ENCODE measurements at regions not wholly inside any gene's neighbourhood (a gene's known extent, or its start where the extent isn't known, plus 50 kb on each side); places are given as distances from the start of the nearest gene placed in this dataset.

DNA sequence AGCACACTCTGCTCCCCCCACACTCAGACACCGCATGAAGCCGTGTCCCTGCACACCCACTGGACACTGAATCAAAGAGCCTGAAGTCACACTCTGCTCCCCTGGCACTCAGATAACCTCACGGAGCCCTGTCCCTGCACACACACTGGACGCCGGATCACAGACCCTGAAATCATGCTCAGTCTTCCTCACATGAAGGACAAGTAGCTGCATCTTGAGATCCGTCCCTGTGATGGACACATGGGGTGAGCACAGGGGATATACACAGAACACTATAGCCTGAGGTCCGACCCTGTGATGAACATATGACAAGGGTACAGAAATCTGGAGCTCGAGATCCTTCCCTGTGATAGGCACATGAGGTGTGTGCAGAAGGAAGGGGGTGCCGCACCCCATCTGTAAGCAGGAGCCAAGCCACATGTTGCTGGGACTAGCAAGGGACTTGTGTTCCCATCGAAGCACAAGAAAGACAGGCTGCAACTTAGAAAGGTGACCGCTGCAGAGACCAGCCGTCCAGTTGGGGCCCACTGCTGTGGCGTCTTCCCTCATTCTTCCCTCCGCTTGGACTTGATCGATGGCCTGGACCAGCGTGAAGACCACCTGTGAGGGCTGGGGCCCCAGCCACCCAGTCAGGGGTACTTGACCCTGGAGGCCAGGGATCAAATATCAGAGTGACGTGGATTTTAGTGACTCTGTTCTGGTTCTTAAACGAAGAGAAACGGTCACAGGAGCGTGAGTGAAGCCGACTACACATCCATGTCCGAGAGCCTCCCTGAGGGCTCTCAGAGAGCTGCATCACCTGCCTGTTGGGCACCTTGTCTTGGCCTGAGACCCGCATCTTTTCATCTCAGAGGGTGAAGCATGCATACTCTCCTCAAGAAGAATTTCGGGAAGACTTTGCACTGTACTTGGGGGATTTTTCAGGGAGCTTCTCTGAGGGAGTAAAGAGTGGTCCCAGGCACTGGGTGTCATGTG lies 391.7 kb upstream of the SALL3 start:
- no peak for DNase-seq

DNA sequence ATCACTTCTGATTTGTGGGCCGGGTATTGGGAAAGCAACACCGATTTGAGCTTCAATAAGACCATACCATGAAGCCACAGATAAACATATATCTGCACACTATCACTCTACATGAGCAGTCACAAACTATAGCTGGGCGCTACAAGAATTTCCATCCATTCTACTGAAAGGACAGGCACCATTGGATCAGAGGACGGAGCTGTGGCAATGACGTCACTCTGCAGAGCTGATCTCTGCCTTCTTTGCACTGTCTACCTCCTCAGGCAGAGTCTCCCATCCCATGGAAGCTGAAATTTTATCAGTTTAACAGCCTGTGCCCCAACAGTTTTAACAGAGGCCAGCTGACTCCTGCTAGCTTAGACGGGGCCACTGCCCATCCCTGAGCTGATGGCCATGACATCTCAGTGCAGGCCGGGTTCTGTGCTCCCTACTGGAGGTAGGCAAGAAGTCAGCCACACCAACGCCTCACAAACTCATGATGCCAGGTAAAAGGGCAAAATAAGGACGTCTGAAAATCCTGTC lies 389.6 kb upstream of the SALL3 start:
- no peak for DNase-seq

DNA sequence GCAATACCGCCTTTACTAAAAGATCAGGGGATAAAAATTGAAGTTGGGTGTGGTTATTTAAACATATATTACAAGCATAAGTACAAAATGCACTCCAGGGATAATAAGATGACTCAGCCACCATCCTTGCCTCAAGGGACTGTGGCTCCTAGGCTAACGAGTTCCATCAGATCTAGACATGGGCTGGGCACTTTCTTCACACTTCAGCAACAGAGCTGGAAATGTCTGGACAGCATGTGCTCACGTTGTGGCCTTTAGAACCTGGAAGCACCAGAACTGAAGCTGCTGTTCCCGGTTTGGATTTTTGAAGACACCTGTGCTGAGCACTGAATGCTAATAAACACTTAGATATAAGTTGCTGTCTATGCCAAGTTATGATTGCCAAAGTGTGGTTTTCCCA lies 384.2 kb upstream of the SALL3 start:
- no peak for DNase-seq

- no peak for DNase-seq
Observed at GRCh38 chr18:78595924-78596573, 383.6 kb upstream of the SALL3 start.

DNA sequence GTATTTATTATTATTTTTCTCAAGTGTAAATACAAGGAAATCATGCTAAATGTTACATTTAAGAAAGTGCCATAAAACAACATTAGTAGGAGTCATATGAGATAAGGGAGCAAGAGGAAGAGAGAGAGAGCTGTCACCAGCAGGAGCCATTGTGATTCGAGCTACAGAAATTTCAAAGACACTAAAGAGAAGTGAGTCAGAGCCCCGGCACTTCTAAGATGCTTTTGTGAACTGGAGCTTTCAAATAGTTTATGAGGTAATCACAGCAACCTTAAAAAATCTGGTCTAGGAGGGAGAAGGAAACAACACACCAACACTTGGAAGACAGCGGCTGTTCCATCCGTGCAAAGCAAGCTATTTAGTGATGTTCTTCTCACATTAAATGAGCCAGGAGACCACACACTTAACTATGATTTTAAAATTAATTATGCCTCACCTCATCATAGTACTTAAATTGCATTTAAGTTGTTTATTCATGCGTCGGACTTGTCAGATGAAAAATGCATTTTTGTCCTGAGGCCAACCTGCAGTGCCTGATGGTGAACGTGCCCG lies 382.7 kb upstream of the SALL3 start:
- DNase-seq: no peak

DNA sequence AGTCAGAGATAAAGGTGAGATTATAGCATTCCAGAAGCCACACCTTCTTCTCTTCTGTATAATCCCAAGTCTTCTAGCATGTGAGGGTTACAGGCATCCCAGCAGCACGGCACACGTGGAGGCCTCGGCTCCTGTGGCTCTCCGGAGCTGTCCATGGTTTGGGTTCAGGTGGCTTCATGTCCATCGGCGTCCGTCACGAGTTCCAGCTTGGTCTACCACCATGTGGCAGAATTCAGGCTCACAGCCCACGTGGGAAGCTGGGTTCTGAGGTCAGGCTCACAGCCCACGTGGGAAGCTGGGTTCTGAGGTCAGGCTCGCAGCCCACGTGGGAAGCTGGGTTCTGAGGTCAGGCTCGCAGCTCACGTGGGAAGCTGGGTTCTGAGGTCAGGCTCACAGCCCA lies 378.3 kb upstream of the SALL3 start:
- DNase-seq: no peak

DNA sequence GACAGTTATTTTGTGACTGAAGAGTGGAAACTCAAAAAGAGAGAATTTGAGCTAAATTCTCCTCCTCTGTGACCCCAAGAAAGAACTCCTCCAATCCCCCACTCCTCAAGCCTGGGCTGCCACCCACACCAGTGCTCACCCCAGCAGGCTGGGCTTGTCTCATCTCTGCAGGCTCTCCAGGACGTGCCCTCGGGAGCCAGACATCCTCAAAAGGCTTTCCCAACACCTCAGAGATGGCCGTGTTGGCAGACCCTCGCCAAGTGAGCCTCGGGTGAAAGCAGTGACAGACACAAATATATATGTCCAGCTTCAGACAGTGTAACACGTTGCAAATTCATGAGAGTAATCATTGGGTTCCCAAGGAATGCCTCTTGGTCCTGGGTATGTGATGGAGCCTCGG lies 377.7 kb upstream of the SALL3 start:
- no peak for DNase-seq

GRCh38 chr18:78602430-78602829 lies 377.2 kb upstream of the SALL3 start:
- no peak for DNase-seq

- DNase-seq: no peak
Observed at GRCh38 chr18:78603102-78603983, 376.3 kb upstream of the SALL3 start.

DNA sequence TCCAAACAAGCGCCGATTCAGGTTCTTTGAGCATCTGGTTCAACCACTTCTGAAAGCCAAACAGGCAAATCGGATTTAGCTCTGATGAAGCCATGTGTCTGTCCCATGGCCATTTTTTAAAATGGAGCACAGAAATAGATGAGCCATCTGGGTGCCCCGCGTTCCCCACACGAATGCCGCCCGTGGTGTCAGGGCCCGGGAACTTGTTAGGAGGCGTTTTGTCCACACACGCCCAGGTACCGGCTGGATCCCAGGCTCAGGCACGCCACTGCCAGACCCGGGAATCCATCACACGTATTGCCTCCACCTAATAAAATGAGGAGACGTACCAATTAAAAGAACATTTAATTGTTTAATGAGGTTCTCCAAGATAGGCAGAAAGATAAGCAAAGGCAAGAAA lies 374.4 kb upstream of the SALL3 start:
- DNase-seq: no peak

GRCh38 chr18:78607221-78607620 lies 372.4 kb upstream of the SALL3 start:
- no peak for DNase-seq

DNA sequence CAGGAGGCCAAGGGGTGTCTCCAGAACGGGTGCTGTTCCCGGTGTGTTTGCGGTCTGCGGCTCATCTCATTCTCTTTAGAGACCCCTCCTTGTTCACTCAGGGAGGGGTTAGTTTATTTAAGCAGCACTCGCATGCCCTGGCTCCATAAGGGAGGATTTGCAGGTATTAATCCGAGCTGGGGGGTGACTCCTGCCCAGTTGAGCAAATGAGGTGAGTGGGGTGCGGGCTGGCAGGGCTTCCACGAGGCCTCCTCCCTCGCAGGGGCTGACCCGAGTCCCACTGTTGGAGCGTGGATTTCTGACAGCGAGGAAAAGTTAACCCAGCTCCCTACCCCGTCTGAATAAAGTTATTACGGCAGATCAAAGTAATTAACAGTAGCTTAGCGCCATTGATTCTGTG lies 371.8 kb upstream of the SALL3 start:
- DNase-seq: no peak

- DNase-seq: no peak
Observed at GRCh38 chr18:78610179-78610578, 369.4 kb upstream of the SALL3 start.

GRCh38 chr18:78611201-78611800 lies 368.3 kb upstream of the SALL3 start:
- no peak for DNase-seq

- DNase-seq: no peak
Observed at GRCh38 chr18:78611869-78612268, 367.7 kb upstream of the SALL3 start.

DNA sequence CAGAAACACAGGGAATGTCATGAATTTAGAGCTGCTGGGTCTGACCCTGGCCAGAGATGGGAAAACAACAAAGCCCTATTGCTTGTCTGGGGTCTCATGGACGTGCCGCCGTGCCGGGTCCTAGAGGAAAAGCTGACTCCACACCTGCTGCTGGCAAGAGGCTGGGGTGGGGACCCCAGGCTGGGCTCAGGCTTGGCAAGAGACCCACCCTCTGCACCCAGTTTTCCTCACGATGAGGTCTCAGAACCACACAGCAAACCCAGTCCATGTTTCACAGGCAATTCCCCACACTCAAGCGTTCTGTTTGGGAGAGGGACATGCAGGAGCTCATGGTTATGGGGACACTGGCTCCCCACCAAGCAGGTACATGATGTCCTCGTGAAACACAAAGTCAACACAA lies 367.3 kb upstream of the SALL3 start:
- DNase-seq: no peak

- no peak for DNase-seq
Observed at GRCh38 chr18:78612801-78613200, 366.8 kb upstream of the SALL3 start.

- no peak for DNase-seq
Observed at GRCh38 chr18:78618726-78619125, 360.9 kb upstream of the SALL3 start.

DNA sequence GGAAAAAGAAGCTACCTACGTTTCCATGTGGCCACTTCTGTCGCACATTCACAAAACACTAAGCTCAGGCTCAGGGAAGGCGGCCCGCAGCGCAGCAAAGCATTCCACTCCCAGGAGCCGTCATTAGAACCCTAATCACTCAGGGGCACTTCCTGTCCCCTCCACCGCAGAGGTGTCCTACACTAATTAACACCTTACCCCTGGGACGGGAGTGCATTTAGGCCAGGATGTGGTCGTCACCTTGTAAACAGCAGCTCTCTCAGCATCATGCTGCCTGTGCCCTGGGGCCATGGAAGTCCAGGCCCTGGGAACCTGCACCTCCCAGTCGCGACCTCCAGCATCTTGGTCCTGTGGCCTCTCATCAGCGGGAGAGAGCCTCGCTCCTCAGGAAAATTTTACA lies 359.8 kb upstream of the SALL3 start:
- DNase-seq: no peak

DNA sequence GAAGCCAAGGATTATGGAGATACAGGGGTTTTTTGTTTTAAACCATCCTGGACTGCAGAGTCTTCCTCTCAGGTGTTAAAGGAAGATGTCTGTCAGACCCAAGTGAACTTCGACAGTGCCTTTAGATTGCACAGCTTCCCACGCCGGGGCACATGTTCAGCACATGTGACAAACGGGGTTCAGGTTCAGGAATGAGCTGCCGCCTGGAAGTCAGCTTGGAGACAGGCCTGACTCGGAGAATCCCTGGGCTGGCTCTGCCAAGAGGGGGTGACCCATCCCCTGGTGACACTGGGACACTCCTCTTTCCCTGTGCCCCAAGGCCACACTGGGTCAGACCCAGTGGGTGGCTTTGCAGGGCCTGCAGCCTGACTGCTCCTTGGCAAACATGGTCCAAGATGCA lies 359.3 kb upstream of the SALL3 start:
- no peak for DNase-seq

GRCh38 chr18:78621141-78621755 lies 358.4 kb upstream of the SALL3 start:
- DNase-seq: no peak

Data from activated T-cell treated with anti-CD3 and anti-CD28 coated beads, Interleukin-2, amount 50 U/mL, for 1 hour (primary cell).